Activated naive CD4-positive, alpha-beta T cell treated with anti-CD3 and anti-CD28 coated beads for 36 hours (primary cell): ENCODE measurements at regions not wholly inside any gene's neighbourhood (a gene's known extent, or its start where the extent isn't known, plus 50 kb on each side); places are given as distances from the start of the nearest gene placed in this dataset.

ENCODE experiments used
- CTCF ChIA-PET: fragments of 350-600 bp; sonication (Branson Sonifier 250); formaldehyde crosslinking; loops from one replicate; lab custom pipeline; 2021; ENCODE audit warnings: antibody characterized with exemption; lab: Charles Lee
- DNase-seq: peaks from one replicate; pipeline ENCODE4 v3.0.0-alpha.2; 2020
- H3K27ac Mint-ChIP-seq: one replicate; pipeline ENCODE4 v1.8.0; 2021; ENCODE audit warnings: mild to moderate bottlenecking, mixed read lengths
- H3K27me3 Mint-ChIP-seq: one replicate; pipeline ENCODE4 v1.8.0; 2021; ENCODE audit warnings: low read depth, mixed read lengths
- H3K36me3 Mint-ChIP-seq: one replicate; pipeline ENCODE4 v1.8.0; 2021; ENCODE audit warnings: low read depth, mixed read lengths
- H3K4me1 Mint-ChIP-seq: one replicate; pipeline ENCODE4 v1.8.0; 2021; ENCODE audit warnings: low read depth, mixed read lengths
- H3K4me3 Mint-ChIP-seq: one replicate; pipeline ENCODE4 v1.8.0; 2021; ENCODE audit warnings: mild to moderate bottlenecking, moderate library complexity, mixed read lengths
- H3K9me3 Mint-ChIP-seq: one replicate; pipeline ENCODE4 v1.8.0; 2021; ENCODE audit warnings: mixed read lengths
- intact Hi-C: fragments of 100-400 bp; cut with micrococcal nuclease; formaldehyde crosslinking; loops from one replicate; pipeline ENCODE4 v1.15.1; 2023

GRCh38 chr3:65226287-65226686 is 538.5 kb upstream of the ADAMTS9 start:
- intact Hi-C loops = no loop called here
- CTCF ChIA-PET = no interaction called here
- no peaks in the 10 kb centered on the region for H3K27me3 Mint-ChIP-seq
- no peak for DNase-seq
- no peaks in the 10 kb centered on the region for H3K36me3 Mint-ChIP-seq
- H3K27ac Mint-ChIP-seq = no peak overlapping the region
- no peak overlapping the region for H3K4me3 Mint-ChIP-seq
- H3K9me3 Mint-ChIP-seq = peaks cover 3% of the 10 kb centered on the region
- no peaks in the 10 kb centered on the region for H3K4me1 Mint-ChIP-seq

GRCh38 chr3:65210026-65210814 is 522.4 kb upstream of the ADAMTS9 start:
- Mint-ChIP-seq H3K36me3 (no peaks in the 10 kb centered on the region), H3K4me1 (no peaks in the 10 kb centered on the region), H3K4me3 (no peak overlapping the region), H3K9me3 (peaks cover 15% of the 10 kb centered on the region), H3K27me3 (no peaks in the 10 kb centered on the region), H3K27ac (no peak overlapping the region)
- no peak for DNase-seq
- CTCF ChIA-PET = no interaction called here
- intact Hi-C loops = no loop called here

GRCh38 chr3:65202395-65202794 is 514.6 kb upstream of the ADAMTS9 start:
- Mint-ChIP-seq H3K4me1 (no peaks in the 10 kb centered on the region), H3K4me3 (no peak overlapping the region), H3K27ac (no peak overlapping the region), H3K36me3 (no peaks in the 10 kb centered on the region), H3K9me3 (peaks cover 9% of the 10 kb centered on the region), H3K27me3 (no peaks in the 10 kb centered on the region)
- intact Hi-C loops = no loop called here
- DNase-seq = no peak
- CTCF ChIA-PET = no interaction called here

- intact Hi-C loops = no loop called here
- Mint-ChIP-seq H3K27me3 (no peaks in the 10 kb centered on the region), H3K36me3 (no peaks in the 10 kb centered on the region), H3K27ac (no peak overlapping the region), H3K4me1 (no peaks in the 10 kb centered on the region), H3K4me3 (no peak overlapping the region), H3K9me3 (peaks cover 9% of the 10 kb centered on the region)
- CTCF ChIA-PET = no interaction called here
- no peak for DNase-seq
Observed at GRCh38 chr3:65201926-65202325, 514.1 kb upstream of the ADAMTS9 start.

- intact Hi-C loops = no loop called here
- Mint-ChIP-seq H3K9me3 (peaks cover 6% of the 10 kb centered on the region), H3K36me3 (no peaks in the 10 kb centered on the region), H3K4me1 (no peaks in the 10 kb centered on the region), H3K27ac (no peak overlapping the region), H3K27me3 (no peaks in the 10 kb centered on the region), H3K4me3 (no peak overlapping the region)
- CTCF ChIA-PET = interaction anchor here (0.6 kb wide), 1 partner anchor 39 kb away, joined by 3 read pairs; no protein-coding TSS in a partner anchor
- DNase-seq = no peak
Observed at GRCh38 chr3:65200310-65200970, 512.6 kb upstream of the ADAMTS9 start.

GRCh38 chr3:65196663-65197062 is 508.9 kb upstream of the ADAMTS9 start:
- Mint-ChIP-seq H3K4me1 (no peaks in the 10 kb centered on the region), H3K36me3 (no peaks in the 10 kb centered on the region), H3K9me3 (peaks cover 1% of the 10 kb centered on the region), H3K27me3 (no peaks in the 10 kb centered on the region), H3K27ac (no peak overlapping the region), H3K4me3 (no peak overlapping the region)
- CTCF ChIA-PET = no interaction called here
- intact Hi-C loops = no loop called here
- no peak for DNase-seq

GRCh38 chr3:65195211-65196006 is 507.6 kb upstream of the ADAMTS9 start:
- Mint-ChIP-seq H3K36me3 (no peaks in the 10 kb centered on the region), H3K4me3 (no peak overlapping the region), H3K27me3 (no peaks in the 10 kb centered on the region), H3K4me1 (no peaks in the 10 kb centered on the region), H3K9me3 (peaks cover 1% of the 10 kb centered on the region), H3K27ac (no peak overlapping the region)
- DNase-seq = no peak
- intact Hi-C loops = no loop called here
- CTCF ChIA-PET = no interaction called here

GRCh38 chr3:65194744-65195143 is 506.9 kb upstream of the ADAMTS9 start:
- H3K27ac Mint-ChIP-seq = no peak overlapping the region
- no peak overlapping the region for H3K4me3 Mint-ChIP-seq

GRCh38 chr3:65194047-65194714 is 506.4 kb upstream of the ADAMTS9 start:
- CTCF ChIA-PET = no interaction called here
- Mint-ChIP-seq H3K36me3 (no peaks in the 10 kb centered on the region), H3K27me3 (no peaks in the 10 kb centered on the region), H3K9me3 (peaks cover 1% of the 10 kb centered on the region), H3K4me3 (no peak overlapping the region), H3K4me1 (no peaks in the 10 kb centered on the region), H3K27ac (no peak overlapping the region)
- no peak for DNase-seq
- intact Hi-C loops = no loop called here

More at GRCh38 chr3:65194744-65195143, 506.9 kb upstream of the ADAMTS9 start:
- H3K4me1 Mint-ChIP-seq = no peaks in the 10 kb centered on the region
- no peaks in the 10 kb centered on the region for H3K36me3 Mint-ChIP-seq
- intact Hi-C loops = no loop called here
- no peaks in the 10 kb centered on the region for H3K27me3 Mint-ChIP-seq
- CTCF ChIA-PET = no interaction called here
- peaks cover 1% of the 10 kb centered on the region for H3K9me3 Mint-ChIP-seq
- no peak for DNase-seq

GRCh38 chr3:65193531-65193930 is 505.7 kb upstream of the ADAMTS9 start:
- Mint-ChIP-seq H3K4me3 (no peak overlapping the region), H3K27ac (no peak overlapping the region), H3K36me3 (no peaks in the 10 kb centered on the region), H3K9me3 (no peaks in the 10 kb centered on the region), H3K27me3 (no peaks in the 10 kb centered on the region), H3K4me1 (no peaks in the 10 kb centered on the region)
- no peak for DNase-seq
- CTCF ChIA-PET = no interaction called here
- intact Hi-C loops = no loop called here

GRCh38 chr3:65190111-65190510 is 502.3 kb upstream of the ADAMTS9 start:
- Mint-ChIP-seq H3K27ac (no peak overlapping the region), H3K9me3 (peaks cover 11% of the 10 kb centered on the region), H3K4me3 (no peak overlapping the region), H3K36me3 (no peaks in the 10 kb centered on the region), H3K27me3 (no peaks in the 10 kb centered on the region), H3K4me1 (no peaks in the 10 kb centered on the region)
- CTCF ChIA-PET = no interaction called here
- no peak for DNase-seq
- intact Hi-C loops = no loop called here

GRCh38 chr3:65186268-65186667 is 498.5 kb upstream of the ADAMTS9 start:
- H3K27ac Mint-ChIP-seq = no peak overlapping the region
- intact Hi-C loops = no loop called here
- no peaks in the 10 kb centered on the region for H3K27me3 Mint-ChIP-seq
- CTCF ChIA-PET = no interaction called here
- H3K9me3 Mint-ChIP-seq = peaks cover 11% of the 10 kb centered on the region
- H3K36me3 Mint-ChIP-seq = no peaks in the 10 kb centered on the region
- no peak overlapping the region for H3K4me3 Mint-ChIP-seq
- DNase-seq = no peak
- H3K4me1 Mint-ChIP-seq = no peaks in the 10 kb centered on the region
